ENCODE measurements at regions not wholly inside any gene's neighbourhood (a gene's known extent, or its start where the extent isn't known, plus 50 kb on each side); places are given as distances from the start of the nearest gene placed in this dataset.
"Not testable (repeated sequence)": the region's sequence is repeated elsewhere in the genome, so short reads cannot be mapped to it uniquely, and the experiment has no call there.

DNA sequence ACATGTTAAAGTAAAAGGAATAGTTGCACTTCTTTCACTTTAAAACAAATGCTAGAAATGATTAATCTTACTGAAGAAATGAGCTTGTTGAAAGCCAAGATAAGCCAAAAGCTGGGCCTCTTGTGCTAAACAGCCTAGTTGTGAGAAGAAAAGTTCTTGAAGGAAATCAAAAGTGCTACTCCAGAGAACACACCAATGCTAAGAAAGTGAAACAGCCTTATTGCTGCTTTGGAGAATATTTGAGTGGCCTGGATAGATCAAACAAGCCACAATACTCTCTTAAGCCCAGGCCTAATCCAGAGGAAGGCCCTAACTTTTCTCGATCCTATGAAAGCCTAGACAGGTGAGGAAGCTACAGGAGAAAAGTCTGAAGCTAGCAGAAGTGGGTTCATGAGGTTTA lies 967.9 kb upstream of the INTU start:
- no peak overlapping the region for H3K4me3 ChIP-seq (ENCODE audit: low read length)
- DNase-seq (ENCODE audit: low read depth), result no peak
- no peak for TF ChIP-seq CTCF (conservative IDR thresholded peaks at IDR 0.05; ENCODE audit: low read length)

DNA sequence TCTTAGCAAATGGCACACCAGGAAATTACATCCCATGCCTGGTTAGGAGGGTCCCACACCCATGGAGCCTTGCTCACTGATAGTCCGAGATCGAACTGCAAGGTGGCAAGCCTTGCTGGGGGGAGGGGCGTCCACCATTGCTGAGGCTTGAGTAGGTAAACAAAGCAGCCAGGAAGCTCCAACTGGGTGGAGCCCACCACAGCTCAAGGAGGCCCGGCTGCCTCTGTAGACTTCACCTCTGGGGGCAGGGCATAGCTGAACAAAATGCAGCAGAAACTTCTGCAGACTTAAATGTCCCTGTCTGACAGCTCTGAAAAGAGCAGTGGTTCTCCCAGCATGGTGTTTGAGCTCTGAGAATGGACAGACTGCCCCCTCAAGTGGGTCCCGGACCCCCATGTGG lies 962.7 kb upstream of the INTU start:
- not testable (repeated sequence) for H3K4me3 ChIP-seq (ENCODE audit: low read length); DNase-seq (ENCODE audit: low read depth)

DNA sequence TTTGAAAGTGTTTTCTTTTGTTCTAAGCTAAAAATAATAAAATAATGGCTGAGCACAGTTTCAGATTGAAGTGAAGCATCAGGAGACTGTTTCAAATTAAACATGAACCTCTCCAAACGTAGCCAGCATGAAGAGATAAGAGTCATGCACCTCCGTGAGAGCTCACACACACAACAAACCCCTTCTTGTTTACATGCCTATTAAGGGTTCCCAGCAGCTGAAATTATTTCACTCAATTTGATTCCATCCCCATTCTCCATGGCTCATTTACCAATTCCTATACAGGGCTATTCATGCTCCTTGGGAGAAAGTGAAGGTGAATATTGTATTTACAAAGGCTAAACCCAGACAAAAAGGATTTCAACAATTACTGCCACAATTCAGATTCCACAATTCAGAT lies 954.1 kb upstream of the INTU start:
- no peak for DNase-seq (ENCODE audit: low read depth)
- no peak for TF ChIP-seq CTCF (conservative IDR thresholded peaks at IDR 0.05; ENCODE audit: low read length)

DNA sequence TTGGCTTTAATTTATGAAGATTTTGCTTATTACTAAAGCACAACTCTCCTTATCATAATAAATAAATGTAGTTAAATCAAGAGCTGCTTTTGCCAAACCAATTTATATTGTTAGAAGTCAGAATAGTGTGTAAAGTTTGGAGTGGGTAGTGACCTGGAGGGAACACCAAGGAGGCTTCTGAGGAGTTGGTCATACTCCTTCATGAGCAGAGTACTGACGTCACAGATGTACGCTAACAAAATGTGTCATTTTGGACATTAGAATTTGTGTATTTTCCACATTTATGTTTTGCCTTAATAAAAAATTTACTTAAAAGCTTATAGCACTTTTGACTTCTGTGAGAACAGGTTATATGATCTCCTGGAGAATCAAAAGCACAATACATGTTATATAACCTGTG lies 953.5 kb upstream of the INTU start:
- no peak overlapping the region for H3K4me3 ChIP-seq (ENCODE audit: low read length)
- DNase-seq (ENCODE audit: low read depth), result no peak
- no peak for TF ChIP-seq CTCF (conservative IDR thresholded peaks at IDR 0.05; ENCODE audit: low read length)

More for the DNA sequence above, 954.1 kb upstream of the INTU start:
- H3K4me3 ChIP-seq (ENCODE audit: low read length), result no peak overlapping the region

DNA sequence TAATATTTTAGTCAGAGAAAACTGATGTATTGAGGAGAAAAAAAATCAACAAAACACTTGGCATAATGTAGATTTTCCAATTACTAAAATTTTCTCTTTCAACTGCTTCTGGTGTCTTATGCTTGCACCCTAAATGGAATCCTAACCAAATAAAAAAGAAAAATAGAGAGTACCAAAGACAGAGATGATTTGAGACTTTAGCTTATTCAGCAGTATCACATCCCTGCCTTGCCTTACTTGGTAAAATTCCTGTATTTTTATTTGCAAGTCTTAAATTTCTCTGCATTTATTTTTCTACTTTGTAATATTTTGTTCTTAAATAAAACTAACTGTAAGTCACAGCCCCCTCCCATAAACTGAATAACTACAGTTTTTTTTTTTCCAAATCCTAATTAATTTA lies 950.5 kb upstream of the INTU start:
- TF ChIP-seq CTCF (conservative IDR thresholded peaks at IDR 0.05; ENCODE audit: low read length), result no peak
- no peak for DNase-seq (ENCODE audit: low read depth)
- no peak overlapping the region for H3K4me3 ChIP-seq (ENCODE audit: low read length)

DNA sequence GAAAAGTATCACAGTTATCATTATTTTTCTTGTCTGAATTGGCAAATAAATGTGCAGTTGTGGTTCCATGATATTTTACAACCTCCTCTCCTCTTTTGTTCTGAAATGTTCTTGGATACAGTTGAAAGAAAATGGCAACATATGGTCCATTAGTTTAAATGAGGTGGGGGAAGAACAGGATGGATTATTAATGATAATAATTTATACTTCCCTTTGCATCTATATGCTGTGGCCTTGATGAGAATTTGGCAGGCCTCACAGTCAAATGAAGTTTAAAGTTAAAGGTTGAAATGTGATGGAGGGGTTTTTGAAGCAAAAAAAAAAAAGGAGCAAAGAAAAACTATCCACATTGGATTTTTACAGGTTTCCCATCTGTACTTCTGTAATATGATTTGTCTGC lies 946.3 kb upstream of the INTU start:
- H3K4me3 ChIP-seq (ENCODE audit: low read length), result no peak overlapping the region
- DNase-seq (ENCODE audit: low read depth), result no peak
- no peak for TF ChIP-seq CTCF (conservative IDR thresholded peaks at IDR 0.05; ENCODE audit: low read length)

DNA sequence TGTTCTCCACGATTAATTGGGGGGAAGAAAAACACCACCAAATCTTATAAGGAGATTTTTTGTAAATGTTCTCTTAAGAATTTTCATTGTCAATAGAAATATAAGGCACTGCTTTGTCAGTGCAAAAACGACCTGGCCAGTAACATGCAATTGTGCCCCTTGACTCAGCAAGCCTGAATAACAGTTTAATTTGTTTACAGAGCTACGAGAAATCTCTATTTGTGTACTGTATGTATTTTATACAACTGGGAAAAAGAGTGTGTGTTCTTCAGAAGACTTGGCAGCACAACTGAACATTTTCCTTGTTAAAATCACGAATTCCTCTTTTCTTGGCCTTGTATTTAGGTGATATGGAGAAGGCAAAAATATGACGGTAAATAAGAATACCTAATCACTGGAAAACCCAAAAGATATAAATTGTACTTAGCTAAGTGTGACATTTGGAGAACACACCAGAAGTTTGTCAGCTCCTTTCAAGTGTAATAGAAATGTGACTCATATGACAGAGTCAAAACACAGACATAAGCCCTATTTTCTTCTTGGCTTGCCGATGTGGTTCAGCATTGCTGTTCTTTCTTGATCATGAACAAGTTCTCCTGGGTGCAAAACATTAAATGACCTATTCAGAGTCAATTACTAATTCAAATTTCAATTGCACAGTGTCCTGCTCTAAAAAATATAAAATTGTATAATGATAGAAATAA lies 945.0 kb upstream of the INTU start:
- no peak overlapping the region for H3K4me3 ChIP-seq (ENCODE audit: low read length)
- DNase-seq (ENCODE audit: low read depth), result peak; percentile 17
- TF ChIP-seq CTCF (conservative IDR thresholded peaks at IDR 0.05; ENCODE audit: low read length), result no peak

GRCh38 chr4:126691797-126692196 lies 941.0 kb upstream of the INTU start:
- no peak overlapping the region for H3K4me3 ChIP-seq (ENCODE audit: low read length)
- TF ChIP-seq CTCF (conservative IDR thresholded peaks at IDR 0.05; ENCODE audit: low read length), result no peak
- no peak for DNase-seq (ENCODE audit: low read depth)
